GM19455 (cell line): ENCODE measurements at regions not wholly inside any gene's neighbourhood (a gene's known extent, or its start where the extent isn't known, plus 50 kb on each side); places are given as distances from the start of the nearest gene placed in this dataset.
"Not testable (repeated sequence)": the region's sequence is repeated elsewhere in the genome, so short reads cannot be mapped to it uniquely, and the experiment has no call there.

Experiments
- ATAC-seq: cut with Tn5 transposase; IDR thresholded peaks from one replicate; pipeline ENCODE4 v1.9.1; 2021; ENCODE audit not compliant: unreplicated experiment

DNA sequence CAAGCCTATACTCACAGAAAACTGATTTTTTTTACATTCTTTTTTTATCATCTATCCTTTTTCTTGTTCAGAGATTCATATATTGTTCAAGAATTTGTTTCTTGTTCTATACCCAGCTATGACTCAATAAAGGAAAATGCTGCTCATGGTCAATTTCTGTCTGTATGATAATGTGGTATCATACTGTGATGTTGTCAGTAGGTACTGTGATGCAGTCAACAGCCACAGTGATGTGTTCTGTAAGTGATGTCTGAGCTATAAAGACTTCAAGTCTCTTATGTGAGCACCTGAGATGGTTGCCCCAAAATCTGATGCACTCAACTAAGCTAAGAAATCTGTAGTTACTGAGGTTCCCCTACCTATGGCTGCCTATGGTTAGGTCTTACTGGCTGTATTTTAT is 294.2 kb upstream of the GRIN3A start:
- no peak for ATAC-seq

DNA sequence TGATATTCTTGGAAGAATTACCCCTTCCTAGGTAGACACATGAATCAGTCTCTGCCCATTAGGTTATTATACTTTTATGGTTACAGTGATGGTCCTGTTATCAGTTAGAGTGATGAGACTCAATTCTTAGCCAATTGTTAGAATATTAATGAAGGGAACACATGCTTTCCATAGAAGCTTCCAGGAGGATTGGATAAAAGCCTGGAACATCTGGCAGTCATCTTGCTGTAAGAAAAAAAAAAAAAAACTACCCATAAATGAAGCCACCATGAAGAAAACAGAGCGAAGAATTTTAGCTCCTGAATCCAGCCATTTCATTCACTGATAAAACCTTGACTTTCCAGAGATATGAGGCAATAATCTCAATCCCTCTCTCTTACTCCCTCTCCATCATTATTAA is 262.5 kb upstream of the GRIN3A start:
- no peak for ATAC-seq

DNA sequence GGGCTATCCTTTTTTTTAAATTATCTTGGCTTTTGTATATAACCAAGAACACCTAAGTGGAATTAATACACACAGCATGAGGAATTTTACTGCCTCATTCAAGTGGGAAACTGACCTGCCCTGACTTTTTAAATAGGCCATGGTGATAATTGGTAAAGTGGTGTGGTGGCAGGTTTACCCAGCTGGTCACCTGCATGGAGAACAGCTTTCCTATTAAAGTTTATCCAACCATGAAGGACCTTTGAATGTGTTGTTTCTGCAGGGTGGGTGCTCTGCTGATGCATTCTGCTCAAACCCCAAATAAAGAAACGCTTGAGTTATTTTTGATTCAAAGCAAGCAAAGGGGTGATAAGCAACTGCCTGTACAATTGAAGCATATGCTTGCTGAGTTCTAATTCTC is 261.0 kb upstream of the GRIN3A start:
- ATAC-seq: no peak

DNA sequence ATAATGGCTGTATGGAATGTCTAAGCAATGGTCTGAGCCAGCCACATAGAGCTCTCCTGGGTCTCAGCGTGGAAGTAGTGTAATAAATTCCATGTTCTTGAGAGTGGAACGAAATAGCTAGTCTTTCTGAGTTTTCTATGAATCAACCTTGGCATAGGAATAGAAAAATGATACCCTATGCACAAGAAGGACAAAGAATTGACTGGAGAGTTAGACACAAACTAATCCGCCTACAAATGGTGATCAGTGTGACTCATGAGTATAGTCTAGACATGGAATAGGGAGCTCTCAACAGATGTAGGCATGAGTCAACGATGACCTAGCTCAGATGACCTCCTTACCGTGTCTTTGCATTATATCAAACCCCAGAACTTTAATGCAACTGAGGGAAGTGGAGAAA is 256.8 kb upstream of the GRIN3A start:
- no peak for ATAC-seq

DNA sequence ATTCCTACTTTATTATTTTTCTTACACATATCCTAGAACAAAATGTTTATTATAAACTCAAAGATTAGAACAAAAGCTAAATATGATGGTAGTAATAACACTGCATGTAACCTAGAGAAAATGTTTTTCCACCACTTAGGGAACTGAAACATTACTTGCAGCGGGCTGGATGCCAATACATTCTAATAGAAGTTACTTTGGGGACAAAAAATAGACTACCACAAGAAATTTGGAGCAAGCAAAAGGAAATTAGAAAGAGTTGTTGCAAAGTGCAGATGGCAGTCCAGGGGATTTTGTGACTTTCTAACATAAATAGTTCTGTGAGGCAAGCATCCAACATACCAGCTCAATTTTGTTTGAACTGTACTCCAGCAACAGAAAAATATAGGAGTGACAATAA is 255.3 kb upstream of the GRIN3A start:
- no peak for ATAC-seq

DNA sequence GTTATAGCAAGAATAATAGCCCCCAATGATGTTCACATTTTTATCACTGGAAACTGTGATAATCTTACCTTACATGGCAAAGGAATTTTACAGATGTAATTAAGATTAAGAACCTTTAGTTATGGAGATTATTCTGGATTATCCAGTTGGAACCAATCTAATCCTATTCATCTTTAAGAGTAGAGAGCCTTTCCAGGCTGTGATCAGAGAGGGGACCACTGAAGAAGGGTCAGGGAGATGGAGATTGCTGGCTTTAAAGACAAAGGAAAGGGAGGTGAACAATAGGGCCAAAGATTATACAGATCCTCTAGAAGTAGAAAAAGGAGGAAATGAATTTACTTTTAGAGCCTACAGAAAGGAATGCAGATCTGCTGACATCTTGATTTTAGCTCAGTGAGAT is 253.5 kb upstream of the GRIN3A start:
- no peak for ATAC-seq

DNA sequence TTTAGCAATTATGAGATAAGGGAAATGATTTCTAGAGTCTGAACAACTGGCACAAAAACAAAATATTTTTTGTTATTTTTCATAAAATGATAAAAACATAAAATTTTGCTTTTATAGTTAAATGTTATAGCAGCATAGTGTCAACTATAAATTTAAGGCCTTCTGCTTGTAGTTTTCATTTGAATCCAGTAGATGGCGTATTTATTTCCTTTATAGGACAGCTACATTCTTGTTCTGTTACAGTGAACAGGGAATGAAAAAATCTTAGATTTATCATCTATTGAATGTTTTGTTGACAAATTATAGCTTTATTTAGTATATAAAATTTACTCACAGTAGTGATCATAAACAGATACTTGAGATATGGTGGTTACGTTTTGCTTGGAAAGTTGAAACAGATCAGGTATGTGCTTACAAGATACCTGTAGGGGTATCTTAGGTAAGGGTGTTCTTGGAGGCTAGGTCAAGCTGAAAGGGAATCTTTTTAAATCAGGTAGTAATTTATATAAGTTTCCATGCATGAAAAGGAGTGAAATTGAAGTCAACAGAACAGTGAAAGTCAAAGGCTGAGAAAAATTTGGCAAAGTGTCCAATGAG is 239.3 kb upstream of the GRIN3A start:
- peak; percentile 92 for ATAC-seq

DNA sequence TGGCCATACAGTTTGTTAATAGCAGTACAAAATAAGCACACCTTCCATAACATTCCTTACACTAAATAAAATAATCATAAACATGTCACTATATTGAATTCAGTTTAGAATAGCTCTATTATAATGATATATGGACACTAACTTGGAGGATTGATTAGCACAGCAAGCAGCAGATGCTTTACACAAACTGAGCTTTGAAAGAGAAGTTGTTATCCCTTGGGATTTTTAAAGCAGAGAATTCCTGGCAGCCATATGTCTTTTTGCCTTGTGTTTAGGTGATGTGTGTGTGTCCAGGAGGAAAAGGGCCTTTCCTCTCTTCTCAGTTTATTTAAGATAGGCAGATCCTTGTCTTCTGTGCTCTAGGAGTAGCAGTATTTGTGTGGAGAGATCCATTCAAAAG is 232.2 kb upstream of the GRIN3A start:
- ATAC-seq: no peak

DNA sequence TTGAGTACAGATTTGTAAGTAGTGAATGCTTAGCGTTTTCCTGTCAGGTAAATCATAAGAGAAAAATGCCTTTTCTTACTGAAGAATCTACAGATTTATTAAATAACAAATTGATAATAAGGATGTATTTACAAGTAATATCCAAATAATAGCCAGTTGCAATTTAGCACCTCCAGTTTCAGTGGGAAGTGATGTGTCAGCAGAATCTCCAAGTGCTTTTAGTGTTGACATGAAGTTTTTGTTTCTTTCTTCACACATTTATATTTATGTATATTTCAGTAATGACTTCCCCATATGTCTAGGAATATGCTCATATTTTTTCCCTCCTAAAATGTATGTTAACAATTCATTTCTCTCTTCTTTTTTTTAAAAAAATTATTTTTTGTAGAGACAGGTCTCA is 229.9 kb upstream of the GRIN3A start:
- no peak for ATAC-seq

DNA sequence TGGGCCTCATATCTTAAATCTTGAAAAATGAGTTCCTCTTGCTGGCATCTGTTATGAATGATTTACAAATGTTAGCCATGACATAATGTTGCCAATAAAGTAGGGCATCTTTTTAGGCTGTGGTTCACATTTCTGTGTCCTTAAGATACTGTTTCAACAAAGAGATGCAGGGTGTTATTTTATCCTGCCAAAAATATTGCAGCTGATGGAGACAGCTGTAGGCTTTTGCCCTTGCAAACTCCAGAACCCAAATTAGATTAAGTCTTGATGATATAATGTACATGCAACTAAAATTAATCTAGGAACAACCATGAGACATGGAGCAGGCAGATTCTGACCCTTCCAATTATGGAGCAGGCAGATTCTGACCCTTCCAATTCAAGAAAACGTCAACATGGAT is 228.2 kb upstream of the GRIN3A start:
- ATAC-seq: no peak

DNA sequence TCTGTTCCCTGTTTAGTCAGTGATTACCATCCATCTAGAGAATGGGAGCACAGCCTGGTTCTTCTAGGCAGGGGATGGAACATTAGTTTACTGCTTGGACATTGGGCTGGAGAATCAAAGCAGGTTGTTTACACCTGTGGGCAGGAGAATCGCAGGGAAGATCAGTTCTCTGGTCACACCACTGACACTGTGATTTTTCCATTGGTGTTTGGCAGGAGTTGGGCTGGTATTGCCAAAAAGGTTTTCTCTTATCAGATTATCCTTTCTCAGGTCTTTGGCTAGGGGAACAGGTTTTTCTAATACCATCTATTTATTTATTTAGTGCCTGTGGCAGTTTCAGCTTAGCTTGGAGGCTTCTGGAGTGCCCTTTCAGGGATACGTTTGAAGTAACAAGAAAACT is 219.3 kb upstream of the GRIN3A start:
- no peak for ATAC-seq

DNA sequence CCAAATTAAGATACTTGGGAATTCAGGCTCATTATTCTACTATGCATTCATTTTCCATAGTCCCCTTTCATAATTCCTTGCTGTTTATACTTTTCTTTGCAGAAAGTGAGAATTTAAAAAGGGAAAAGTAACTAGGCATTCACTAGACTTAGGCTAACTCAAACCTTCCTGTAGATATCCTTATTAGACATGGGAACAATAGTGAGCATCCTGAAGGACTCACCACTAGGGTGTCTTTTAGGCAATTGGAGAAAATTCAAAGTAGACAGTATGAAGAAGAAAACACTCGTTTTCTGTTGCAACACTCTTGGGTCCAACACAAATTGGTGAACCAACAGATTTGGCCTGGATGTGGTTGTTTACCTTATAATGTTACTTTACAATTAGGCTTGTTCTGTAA is 213.2 kb upstream of the GRIN3A start:
- ATAC-seq: no peak

DNA sequence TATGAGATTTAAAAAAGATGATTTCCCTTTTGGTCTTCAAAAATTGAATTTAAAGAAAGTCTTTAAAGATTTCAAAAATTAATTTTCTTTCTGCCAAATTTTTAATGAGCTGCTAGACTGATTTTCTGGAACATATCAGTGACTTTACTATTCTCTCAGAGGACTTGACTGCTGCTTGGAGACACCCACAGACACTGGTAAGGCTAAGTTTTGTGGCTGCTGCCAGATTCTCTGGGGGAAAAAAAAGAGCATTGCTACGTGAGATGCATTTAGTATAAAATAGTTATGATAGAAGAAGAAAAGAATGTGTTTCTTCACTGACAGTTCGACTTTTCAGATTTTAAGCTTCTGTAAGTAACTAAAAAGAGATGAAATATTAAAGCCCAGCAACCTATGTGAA is 193.3 kb upstream of the GRIN3A start:
- no peak for ATAC-seq

DNA sequence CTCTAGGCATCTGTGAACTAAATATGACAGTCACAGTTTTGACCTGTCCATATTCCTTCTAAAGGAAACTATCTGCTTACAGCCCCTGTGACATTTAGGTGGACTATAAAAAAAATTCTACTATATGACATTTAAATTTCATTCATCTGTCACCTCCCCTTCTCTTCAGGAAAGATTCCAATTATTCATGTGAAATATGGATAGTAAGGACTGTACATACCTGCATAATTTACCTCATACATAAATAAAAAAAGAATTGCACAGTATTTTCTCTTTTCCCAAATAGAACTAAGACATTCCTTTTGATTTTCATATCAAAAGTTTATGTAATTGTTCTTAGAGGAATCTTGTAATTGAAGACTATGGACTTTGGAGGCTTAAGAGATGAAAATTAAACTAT is 192.3 kb upstream of the GRIN3A start:
- no peak for ATAC-seq

DNA sequence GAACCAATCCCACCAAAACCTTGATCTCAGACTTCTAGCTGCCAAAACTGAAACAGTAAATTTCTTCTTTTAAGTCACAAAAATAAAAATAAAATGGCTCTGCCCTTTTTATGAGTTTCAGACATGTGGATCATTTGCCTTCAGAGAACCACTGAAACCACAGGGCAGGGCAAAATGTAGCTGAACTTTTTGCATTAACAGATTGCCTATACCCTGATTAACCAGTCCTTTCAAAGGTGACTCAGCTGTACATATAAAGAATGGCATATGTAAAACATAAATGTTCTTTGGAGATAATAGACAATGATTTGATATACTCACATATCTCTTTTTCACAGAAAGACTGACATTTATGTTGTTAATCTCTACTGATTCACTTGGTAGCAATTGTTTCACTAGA is 187.1 kb upstream of the GRIN3A start:
- no peak for ATAC-seq

DNA sequence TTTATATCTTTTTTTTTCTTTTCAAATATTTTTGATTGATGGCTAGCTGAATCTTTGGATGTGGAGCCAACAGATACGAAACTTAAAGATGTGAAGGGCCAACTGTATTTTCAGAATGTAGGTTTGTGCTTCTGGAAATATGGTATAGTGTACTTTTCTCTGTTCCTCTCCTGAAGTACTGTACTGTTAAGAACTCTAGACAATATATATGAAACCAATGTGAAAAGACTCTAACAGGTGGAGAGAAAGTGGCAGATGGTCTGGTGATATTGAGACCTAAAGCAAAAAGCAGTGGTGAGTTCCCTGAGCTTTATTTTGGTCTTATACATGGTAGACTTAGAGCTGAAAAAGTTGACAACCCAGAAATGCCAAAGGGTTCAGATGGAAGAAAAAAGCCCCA is 185.0 kb upstream of the GRIN3A start:
- no peak for ATAC-seq

DNA sequence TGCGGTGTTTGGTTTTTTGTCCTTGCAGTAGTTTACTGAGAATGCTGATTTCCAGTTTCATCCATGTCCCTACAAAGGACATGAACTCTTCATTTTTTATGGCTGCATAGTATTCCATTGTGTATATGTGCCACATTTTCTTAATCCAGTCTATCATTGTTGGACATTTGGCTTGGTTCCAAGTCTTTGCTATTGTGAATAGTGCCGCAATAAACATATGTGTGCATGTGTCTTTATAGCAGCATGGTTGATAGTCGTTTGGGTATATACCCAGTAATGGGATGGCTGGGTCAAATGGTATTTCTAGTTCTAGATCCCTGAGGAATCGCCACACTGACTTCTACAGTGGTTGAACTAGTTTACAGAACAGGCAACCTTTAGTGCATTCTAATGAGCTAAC is 178.5 kb upstream of the GRIN3A start:
- not testable (repeated sequence) for ATAC-seq

DNA sequence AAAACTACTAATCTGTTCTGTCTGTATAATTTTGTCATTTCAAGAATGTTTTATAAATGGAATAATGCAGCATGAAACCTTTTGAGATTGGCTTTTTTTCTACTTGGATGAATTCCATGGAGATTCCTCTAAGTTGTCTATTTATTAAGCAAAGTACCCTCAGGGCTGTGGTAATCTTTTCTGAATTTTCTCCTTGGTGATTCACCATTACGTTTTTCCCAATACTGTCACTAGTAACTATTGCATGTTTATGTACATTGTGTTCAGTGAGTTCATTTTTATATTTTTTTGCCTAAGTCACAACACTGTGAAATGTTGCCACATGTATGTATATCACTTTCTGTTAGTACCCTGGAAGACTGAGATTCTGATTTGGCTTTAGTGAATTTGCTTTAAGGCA is 177.0 kb upstream of the GRIN3A start:
- ATAC-seq: no peak

DNA sequence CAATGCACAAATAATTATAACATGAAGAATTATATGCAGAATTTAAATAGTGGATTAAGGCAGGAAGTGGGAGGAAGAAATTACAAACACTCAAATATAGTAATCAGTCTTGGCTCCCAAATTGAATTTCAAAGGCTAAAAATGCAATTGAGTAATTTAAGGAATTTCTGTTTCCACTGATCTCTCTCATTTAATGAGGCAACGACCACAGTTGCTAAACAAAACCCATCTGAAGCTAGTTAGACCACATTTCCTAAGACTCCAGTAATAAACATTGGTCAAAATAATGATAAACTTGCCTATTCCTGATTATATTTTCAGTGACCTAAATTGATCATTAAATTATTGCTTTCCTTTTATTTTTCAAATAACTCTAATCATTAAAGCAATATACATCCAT is 174.3 kb upstream of the GRIN3A start:
- ATAC-seq: no peak

DNA sequence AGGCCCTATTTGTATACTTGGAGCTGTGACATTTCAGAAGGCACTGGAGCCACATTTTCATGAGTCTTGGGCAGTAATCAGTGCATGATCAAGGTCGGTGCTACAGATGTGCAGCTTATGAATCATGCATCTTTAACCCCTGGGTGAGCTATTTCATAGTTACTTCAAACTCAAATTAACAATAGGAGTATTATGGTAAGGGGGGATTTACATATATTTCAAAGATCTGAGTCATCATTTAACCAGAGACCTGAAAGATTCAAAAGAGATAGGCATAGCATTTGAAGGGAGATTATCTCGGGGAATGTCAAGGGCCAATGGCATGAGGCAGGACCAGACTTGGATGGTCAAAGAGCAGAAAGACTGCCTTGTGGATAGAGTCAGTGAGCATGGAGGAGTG is 169.0 kb upstream of the GRIN3A start:
- no peak for ATAC-seq

DNA sequence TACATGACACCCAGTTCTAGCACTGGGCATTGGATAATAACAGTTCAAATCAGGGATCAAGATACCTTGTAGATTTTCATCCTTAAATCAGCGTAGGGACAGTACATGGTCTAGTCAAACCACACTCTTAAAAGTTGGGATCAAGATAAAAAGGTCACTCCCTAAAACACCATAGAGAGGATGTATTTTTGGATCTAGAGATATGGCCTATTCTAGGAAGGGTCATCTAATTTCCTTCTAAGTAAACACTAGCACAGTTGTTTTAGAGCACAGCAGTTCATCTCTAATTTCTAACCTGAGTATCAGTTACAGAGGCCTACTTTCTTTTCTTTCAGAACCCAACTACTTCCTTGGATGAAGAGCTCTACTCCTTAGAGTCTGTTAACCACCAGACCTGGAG is 166.4 kb upstream of the GRIN3A start:
- no peak for ATAC-seq

DNA sequence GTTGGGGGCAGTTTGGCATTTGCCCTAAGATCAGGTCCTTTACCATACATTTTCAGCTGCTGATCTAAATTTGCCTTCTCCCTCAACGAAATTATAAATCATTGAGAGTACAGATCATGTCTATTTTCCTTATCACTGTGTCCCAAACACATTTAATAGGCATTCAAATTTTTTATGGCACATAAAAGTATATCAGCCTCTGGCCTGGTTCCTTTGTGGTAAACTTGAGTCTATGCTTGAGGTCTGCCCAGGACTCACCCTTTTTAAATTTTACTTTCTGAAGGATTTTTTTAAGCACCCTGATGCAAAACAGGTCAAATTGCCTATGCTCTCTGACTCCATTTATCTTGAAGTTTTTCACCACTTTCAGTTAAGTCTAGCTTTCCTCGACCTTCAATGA is 163.6 kb upstream of the GRIN3A start:
- no peak for ATAC-seq

DNA sequence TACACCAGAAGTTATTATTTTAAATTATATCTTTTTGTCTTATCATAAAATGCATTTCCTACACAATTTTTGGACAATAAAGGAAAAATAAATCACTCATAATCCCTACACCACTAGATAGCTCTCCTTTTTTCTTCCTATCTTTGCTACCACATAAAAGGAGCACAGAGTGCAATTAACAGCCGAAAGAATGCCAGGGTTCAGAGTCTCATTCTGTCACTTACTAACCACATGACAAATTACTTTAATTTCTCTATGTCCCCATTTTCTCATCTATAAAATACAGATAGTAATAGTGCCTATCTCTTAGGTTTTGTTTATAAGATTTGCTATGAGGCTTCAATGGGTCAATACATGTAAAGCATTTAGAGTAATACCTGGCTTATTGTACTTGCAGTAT is 158.7 kb upstream of the GRIN3A start:
- ATAC-seq: no peak
